ENCODE measurements at regions not wholly inside any gene's neighbourhood (a gene's known extent, or its start where the extent isn't known, plus 50 kb on each side); places are given as distances from the start of the nearest gene placed in this dataset.

DNA sequence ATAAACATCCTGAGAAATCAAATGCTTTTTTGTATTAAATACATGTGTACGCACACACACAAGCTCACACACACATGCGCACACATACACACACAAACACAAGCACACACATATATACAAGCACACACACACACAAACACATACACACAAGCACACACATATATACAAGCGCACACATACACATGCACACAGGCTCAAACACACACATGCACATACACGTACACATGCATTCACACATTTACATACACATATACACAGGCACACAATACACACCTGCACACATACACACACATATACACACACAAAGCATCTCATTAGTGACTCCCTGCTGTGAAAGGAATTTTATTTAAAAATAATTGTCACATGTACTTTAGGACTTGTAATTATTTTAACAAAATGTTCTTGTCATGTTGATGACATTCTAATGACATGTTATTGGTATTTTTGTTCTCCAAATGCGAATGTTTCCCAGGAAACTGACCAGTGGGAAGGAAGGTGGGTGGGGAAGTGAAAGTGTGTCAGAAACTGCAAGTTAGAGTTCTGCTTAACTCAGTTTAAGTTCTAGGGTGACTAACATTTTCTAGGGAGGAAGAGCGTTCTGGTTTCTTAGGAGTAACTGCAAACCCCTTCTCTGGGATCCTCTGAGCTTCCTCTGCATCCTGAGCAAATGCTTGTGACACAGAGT, 113.9 kb upstream of the ZNF217 start:
- no peak for DNase-seq (ENCODE audit: low spot score in 2 of 2)
- FAIRE-seq: no peak

DNA sequence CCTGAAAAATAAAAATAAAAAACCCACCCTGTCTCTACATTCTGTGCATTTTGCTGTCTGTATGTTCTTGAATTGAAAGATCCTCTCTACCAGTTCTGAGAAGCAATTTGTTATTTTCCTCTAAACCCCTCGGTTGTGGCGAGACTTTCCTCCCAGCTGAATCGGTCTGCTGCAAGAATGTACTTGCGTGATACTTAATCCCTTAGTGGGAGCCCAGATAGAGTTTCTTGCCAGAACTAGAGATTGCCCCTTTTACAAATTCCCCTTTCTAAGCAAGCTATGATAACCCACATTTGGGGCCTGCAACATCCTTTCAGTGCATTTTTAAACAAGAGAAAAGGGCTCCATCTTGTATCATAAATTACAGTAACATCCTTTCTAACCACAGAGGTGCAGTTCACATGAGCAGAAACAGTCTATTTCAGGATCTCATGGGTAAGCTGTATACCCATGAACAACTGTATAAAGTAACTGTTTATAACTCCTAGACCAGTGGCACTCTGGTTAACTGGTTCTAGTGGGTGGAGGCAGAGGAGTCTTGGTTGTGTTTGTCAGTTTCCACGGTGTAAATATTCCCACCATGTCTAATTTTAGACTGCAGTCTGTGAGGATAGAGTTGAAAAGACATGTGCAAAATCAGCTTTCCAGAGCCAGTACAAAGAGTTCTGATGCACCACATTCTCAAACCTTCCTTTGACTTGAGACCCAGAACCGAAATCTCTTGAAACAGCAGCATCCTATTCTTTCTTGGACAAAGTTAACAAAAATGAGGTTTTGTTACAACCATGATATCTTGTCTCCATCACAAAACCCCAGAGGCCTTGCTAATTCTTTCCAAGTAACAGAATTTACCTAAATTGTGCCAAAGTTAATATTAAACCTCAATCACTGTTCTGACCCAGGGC, 113.1 kb upstream of the ZNF217 start:
- DNase-seq (ENCODE audit: low spot score in 2 of 2) (no peak), FAIRE-seq (no peak)

DNA sequence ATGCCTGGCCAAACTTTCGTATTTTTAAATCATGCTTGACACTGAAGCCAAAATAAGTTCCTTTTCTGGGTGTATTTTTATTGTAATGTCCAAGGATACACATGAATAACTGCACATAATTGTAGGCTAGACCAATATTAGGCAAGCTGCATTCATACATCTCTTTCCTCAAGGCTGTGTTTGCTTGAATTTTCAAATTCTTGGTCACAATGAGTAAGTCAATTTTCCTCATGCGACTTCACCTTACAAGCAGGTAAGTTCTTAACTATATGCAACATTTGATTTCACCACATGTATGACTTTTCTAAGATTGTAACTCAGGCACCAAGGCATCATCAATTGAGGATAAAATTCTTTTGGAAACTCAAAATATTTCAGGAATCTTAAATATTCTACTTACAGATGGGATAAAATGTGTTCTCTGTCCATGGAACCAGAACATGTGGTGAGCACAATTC, 112.4 kb upstream of the ZNF217 start:
- DNase-seq (ENCODE audit: low spot score in 2 of 2): no peak
- FAIRE-seq: no peak

DNA sequence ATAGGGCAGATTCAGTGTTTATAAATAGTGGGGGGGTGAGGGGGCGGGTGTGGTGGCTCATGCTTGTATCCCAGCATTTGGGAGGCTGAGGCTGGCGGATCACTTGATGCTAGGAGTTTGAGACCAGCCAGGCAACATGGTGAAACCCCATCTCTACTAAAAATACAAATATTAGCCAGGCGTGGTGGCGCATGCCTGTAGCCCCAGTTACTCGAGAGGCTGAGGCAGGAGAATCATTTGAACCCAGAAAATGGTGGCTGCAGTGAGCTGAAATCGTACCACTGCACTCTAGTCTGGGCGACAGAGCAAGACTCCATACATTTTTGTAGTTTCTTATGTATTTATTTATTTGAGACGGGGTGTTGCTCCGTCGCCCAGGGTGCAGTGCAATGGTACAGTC, 109.0 kb upstream of the ZNF217 start:
- FAIRE-seq (no peak), DNase-seq (ENCODE audit: low spot score in 2 of 2) (no peak)

DNA sequence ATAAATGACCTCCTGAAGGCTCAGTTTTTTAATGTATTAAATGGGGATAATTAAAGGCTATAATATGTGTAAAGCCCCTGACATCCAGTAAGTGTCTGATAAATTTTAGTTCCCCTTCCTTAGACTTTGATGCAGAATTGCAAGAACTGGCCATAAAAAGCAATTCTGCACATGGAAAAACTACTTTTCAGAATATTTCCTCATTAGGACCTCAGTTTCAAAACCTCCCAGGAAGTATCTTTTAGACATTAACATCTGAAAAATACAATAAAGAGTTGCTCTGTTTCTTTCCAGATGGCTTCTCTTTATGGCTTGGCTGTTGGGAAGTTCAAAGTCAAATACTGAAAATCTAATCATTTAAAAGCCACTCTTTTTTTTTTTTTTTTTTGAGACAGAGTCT, 106.3 kb upstream of the ZNF217 start:
- DNase-seq (ENCODE audit: low spot score in 2 of 2) (no peak), FAIRE-seq (no peak)

DNA sequence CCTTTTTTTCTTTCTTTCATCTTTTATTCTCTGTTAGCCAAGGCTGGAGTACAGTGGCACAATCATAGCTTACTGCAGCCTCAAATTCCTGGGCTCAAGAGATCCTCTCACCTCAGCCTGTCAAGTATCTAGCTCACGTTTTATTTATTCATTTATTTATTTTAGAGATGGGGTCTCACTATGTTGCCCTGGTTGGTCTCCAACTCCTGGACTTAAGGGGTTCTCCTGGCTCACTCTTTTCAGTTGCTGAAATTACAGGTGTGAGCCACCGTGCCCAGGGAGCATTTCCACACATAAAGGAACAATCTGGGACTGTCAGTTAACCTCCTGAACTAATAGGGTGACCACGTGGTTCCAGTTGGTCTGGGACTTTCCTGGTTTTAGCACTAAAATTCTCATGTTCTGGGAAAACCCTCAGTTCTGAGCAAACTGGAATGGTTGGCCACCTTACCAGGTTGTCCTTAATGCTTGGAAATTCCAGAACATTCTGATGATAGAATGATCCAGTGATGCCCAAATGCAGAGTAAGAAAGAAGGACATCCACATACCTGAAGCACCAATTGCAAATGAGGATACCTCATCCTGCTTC, 105.5 kb upstream of the ZNF217 start:
- DNase-seq (ENCODE audit: low spot score in 2 of 2) (no peak), FAIRE-seq (no peak)

DNA sequence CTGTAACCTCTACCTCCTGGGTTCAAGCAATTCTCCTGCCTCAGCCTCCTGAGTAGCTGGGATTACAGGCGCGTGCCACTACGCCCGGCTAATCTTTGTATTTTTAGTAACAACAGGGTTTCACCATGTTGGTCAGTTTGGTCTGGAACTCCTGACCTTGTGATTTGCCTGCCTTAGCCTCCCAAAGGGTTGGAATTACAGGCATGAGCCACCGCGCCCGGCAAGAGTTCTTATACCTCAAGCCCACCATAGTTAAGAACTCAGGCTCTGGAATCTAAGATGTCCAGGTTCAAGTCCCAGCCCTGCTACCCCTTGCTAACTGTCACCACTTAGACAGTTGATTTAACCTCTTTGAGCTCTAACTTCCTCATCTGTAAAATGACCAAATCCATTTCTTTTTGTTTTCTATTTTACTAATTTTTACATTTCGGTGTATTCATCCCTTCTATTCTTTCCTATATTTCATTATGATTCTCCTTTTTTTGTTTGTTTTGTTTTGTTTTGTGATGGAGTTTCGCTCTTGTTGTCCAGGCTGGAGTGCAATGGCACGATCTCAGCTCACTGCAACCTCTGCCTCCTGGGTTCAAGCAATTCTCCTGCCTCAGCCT, 104.8 kb upstream of the ZNF217 start:
- FAIRE-seq (no peak), DNase-seq (ENCODE audit: low spot score in 2 of 2) (no peak)

DNA sequence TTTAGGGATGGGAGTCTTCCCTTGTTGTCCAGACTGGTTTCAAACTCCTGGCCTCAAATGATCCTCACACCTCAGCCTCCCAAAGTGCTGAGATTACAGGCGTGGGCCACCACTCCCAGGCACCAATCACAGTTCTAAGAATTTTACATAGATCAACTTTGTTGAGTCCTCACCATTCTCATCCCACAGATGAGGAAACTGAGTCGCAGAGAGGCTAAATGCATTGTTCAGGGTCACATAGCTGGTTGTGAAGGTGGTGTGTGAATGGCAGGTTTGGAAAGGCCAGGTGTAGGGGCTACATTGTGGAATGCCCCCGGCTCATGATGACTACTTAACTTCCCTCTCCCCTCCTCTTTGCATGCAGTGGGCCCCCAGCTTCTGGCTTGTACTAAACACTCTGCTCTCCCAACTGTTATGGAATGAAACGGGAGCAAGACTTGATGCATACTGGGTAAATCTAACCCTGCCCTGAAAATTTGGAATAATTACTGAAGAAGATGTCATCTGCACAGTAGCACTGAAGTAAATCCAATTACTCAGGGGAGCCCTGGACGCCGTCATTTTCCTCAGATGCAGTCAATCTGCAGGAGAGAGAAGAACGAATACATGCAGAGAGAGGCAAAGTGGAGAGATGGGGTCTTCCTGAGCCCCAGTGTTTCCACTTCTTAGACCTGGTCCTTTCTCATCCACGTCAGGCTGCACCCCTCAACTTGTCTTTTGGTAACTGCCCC, 102.3 kb upstream of the ZNF217 start:
- DNase-seq (ENCODE audit: low spot score in 2 of 2) (no peak), FAIRE-seq (no peak)

DNA sequence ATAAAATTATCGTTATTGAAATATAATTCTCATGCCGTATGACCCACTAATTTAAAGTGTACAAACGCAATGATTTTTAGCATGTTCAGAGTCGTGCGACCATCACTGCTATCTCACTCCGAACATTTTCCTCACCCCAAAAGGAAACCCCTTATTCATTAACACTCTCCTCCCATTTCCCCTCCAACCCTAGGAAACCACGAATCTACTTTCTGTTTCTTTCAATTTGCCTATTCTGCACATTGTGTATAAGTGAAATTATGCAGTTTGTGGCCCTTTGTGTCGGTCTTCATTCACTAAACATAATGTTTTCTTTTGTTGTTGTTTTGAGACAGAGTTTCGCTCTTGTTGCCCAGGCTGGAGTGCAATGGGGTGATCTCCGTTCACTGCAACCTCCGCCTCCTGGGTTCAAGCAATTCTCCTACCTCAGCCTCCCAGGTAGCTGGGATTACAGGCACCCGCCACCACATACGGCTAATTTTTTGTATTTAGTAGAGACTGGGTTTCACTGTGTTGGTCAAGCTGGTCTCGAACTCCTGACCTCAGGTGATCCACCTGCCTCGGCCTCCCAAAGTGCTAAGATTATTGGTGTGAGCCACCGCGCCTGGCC, 99.7 kb upstream of the ZNF217 start:
- FAIRE-seq: no peak
- DNase-seq (ENCODE audit: low spot score in 2 of 2): no peak

DNA sequence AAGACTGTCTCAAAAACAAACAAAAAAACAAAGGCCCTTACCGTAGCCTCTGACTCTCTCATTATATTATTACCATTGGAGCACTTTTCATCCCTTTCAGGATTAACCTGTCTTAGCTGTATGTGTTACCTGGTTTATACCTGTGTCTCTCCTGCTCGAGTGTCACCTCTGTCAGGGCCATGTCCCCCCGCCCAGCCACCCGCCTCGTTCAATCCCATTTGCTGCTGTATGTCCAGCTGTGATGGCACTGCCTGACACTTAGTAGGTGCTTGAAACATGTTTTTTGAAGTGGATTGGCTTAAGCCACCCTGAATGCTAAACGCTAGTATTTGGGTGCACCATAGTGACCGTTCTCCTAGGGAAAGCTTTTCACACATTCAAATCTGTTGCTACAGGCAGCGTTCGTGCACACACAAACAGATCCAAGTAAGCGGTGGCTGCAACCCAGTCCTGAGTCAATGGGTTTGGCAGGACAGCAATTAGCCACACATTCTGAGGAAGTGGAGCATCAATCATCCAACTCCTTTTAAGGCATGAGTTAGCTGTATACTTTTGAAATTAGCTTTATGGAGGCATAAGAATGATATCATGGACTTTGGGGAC, 98.9 kb upstream of the ZNF217 start:
- DNase-seq (ENCODE audit: low spot score in 2 of 2) (no peak), FAIRE-seq (no peak)

DNA sequence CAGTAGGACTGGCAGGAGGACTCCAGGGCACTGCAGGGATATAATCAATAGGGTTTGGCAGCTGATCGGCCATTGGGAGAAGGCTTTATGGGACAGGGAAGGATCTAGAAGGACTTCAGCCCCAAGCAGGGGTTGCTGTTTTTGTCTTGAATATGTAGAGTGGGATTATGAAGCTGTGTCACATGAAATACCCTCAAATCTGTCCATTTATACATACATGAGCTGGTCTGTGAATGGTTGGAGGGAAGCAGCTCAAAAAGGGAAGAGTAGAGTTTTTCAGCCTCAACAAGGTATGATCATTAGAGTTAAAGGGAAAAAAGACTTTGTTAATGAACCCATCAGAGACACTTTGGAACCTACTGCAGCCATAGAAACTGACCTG, 98.2 kb upstream of the ZNF217 start:
- DNase-seq (ENCODE audit: low spot score in 2 of 2) (no peak), FAIRE-seq (no peak)

DNA sequence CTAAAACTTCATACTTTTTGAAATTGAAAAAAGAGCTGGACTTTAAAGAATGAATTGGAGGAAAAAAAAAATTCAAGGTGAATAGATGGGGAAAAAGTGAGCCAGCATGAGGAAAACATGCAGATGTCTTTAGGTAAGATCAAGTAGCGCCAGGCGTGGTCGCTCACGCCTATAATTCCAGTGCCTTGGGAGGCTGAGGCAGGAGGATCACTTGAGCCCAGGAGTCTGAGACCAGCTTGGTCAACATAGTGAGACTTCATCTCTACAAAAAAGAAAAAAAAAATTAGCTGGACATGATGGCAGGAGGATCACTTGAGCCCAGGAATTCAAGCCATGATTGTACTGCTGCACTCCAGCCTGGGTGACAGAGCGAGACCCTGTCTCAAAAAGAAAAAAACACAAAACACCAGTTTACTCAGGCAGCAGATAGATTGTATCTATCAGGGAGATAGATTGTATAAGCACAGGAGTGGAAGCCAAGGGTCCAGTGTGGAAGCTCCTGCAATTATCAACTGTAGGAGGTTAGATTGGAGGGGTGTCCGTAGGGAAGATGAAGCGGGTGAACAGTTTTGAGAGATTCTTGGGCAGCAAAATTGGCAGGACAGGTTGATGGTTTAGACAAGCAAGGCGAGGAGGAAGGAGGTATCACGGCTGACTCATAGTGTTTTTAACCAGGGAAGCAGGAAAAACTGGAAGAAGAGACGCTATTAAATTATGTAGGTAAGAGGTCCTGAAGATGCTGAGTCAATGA, 97.6 kb upstream of the ZNF217 start:
- DNase-seq (ENCODE audit: low spot score in 2 of 2) (no peak), FAIRE-seq (no peak)

DNA sequence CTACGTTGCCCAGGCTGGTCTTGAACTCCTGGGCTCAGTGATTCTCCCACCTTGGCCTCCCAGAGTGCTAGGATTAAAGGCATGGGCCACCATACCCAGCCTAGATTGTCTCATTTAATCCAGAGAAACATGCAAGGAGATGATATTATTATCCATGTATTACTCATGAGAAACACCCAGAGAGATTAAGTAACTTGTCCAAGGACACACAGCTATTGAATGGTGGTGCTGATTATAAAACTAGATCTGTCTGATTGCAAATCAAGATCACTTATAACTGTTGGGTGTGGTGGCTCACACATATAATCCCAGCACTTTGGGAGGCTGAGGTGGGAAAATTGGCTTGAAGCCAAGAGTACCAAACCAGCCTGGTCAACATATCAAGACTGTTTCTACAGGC, 94.4 kb upstream of the ZNF217 start:
- DNase-seq (ENCODE audit: low spot score in 2 of 2): no peak
- FAIRE-seq: no peak

DNA sequence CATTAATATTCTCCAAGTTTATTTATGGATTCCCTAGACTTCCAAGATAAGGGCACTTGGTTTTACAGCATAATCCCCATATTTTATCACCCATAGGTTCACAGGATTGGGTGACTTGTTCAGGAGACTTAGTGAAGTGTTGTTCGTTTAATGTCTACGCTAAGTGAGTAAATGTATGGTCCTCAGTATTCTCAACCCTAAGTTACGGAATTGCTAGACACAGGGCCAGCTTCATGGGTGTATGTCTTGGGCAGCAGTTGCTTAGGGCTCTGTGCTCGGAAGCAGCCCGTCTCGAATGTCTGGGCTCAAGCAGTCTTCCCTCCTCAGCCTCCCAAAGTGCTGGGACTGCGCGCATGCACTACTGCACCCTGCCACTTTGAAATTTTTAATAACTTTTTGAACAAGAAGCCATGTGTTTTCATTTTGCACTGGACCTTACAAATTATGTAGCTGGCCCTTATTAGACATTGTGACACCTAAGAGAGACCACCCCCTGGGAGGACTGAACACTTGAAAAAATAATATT, 91.5 kb upstream of the ZNF217 start:
- FAIRE-seq (no peak), DNase-seq (ENCODE audit: low spot score in 2 of 2) (no peak)

DNA sequence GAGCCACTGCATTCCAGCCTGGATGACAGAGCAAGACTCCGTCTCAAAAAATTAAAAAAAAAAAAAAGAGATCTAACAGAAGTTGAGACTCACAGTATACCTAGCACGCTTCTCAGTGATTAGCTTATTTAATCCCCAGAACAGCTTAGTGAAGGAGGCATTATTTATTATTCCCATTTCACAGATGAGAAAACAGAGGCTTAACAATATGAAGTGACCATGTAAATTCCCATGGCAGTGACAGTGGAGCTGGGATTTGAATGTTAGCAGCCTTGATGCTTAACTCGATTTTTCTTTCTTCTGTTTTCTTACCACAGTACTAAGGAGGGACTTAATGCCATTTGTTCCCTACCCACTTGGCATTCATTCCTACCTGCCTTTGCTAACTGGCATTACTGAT, 89.9 kb upstream of the ZNF217 start:
- DNase-seq (ENCODE audit: low spot score in 2 of 2) (no peak), FAIRE-seq (no peak)

DNA sequence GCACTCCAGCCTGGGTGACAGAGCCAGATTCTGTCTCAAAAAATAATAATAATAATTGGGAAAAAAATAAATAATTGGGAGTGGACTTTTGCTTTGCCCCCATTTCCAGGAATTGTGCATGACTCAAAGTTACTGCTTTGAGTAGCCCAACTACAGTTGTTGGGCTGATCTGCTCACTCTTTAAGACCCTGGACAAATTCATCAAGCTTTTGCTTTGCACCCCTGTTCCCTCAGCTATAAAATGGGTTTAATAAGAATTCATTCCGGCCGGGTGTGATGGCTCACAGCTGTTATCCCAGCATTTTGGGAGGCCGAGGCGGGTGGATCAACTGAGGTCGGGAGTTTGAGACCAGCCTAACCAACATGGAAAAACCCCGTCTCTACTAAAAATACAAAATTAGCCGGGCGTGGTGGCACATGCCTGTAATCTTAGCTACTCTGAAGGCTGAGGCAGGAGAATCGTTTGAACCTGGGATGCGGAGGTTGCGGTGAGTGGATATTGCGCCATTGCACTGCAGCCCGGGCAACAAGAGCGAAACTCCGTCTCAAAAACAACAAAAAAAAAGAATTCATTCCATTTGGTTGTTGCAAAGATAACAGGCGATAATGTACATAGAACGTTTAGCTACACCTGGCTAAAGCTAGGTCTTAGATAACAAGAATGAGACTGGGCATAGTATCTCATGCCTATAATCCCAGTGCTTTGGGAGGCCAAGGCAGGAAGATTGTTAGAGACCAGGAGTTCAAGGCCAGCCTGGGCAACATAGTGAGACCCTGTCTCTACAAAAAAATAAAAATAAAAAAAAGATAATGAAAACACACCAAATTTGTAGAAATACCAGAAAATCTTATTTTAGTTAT, 87.9 kb upstream of the ZNF217 start:
- FAIRE-seq (no peak), DNase-seq (ENCODE audit: low spot score in 2 of 2) (no peak)

DNA sequence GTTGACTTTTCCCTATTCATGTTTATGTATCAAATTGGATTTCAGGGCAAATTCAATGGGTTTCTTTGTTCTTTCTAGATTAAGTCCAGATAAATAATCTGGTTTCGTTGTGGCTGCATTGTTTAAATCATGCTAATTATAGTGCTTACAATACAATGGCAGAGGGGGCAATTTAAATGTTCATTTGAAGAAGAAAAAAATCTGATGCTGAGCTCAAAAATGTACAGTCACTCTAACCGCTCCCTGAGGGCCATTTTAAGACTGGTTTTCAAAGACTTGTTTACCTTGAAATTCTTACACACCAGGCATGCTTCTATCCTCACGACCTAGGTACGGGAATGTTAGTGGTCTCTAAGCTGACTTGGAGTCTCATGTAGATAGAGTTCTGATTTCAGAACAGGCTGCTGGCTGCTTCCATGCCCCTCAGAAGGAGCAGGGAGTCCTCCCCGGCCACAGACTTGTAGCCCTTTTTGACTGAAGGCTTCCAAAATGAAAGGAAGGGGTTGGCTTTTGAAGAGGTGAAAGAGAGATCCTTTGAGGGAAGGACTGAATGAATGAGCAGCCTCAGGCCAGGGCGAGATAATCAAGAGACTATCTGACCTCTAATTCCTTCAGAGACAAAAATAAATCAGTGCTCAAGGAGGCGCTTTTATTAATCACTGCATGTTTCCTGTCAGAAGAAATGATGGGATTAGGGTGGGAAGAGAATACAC, 86.1 kb upstream of the ZNF217 start:
- DNase-seq (ENCODE audit: low spot score in 2 of 2): no peak
- FAIRE-seq: no peak

Measured in frontal cortex (tissue), 3 donors.